Tongue (tissue), 1 donor: ENCODE measurements at regions not wholly inside any gene's neighbourhood (a gene's known extent, or its start where the extent isn't known, plus 50 kb on each side); places are given as distances from the start of the nearest gene placed in this dataset.

Experiments used
- DNase-seq: peaks from one replicate; pipeline ENCODE4 v3.0.0-alpha.2; 2015

DNA sequence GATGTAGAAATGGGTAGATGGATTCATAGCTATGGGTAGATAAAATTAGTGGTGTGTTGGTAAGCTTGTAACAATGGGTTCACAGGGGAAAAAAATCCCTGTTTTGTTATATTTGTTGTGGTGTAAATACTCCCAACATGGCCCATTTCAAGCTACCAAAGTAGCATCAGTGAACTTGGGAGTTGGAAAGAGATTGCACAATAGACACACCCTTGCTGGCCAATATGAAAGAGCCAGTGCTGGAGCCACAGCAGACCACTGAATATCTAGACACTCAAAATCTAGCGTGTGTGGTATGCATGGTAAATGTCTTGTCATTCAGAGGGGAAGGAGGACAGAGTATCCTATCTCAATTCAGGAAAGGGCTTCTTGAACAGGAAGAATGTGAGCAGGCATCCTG lies 565.1 kb upstream of the SALL1 start:
- no peak for DNase-seq

DNA sequence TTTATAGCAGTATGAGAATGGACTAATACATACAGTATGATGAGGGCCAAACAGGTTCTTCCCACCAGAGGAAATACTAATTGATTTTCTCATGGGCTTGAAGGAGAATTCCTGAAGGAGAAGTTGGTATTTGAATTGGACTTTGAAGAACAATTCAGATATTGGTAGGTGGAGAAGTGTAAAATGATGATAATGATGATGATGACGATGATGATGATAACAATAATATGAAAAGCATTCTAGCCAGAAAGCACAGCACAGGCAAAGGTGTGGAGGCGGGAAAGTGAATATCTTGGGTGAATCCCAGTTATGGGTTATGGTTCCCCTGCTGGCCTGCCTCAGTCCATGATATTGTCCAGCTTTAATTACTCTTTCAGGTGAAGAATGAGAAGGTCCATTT lies 562.4 kb upstream of the SALL1 start:
- DNase-seq, result no peak

DNA sequence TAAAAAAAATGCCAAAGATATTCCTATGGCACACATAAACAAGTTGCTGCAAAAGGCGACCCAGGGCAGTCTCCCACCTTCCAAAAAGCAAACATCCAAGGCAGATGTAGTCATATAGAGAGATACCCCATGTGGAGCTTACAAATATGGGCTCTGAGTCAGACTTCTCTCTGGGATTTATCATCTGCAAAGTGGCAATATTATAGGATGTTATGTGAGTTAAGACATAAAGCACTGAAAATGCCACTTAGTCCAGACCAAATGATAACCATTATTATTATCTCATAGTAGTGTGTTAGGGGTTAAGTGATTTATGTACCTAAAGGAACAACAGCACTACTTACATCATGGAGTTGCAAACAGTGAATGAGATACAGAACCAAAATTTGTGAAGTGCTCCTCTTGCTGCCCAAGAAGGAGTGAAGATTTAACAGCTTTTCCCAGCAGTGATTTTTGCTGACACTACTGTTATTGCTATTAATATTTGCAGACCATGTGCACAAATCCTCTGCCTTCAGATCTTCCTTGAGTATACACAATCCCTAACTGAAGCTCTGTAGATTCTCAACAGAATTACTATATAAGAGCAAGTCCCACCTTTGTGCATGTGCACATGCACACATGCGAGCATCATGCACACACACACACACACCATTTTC lies 560.0 kb upstream of the SALL1 start:
- DNase-seq, result no peak

DNA sequence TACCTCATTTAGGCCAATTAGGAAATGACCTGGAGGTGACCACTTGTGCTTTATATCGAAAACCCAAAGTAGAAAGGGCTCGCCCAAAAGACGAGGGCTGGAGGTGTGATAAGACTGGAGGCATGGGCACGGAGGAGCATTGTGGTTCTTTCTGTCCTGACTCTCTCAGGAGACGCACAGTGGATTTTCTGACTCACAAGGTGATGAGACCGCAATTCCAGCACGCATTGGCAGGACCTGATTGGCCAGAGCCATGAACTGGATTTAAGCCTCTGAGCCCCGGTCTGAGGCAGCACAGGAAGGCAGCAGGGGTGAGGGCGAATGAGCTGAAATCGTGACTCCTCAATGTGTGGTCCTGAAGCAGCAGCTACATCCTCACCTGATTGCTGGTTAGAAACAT lies 559.1 kb upstream of the SALL1 start:
- no peak for DNase-seq

DNA sequence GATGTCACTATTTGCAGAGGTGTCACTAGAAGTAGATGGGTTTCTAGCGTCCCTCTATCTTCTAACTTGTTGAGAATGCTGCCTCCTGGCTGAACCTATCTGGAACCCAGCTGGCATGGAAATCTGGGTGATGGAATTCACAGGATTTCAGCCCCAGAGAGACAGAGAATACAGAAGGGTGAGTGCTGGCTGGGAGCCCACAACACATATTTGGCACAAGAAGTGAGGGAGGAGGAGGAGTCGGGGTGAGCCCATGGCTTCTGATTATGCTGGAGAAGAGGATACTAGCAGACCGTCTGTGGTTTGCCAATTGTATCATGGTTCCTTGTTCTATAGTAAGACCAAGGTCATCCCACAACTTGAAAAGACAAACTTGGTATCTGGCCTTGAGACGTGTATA lies 557.8 kb upstream of the SALL1 start:
- DNase-seq, result no peak

DNA sequence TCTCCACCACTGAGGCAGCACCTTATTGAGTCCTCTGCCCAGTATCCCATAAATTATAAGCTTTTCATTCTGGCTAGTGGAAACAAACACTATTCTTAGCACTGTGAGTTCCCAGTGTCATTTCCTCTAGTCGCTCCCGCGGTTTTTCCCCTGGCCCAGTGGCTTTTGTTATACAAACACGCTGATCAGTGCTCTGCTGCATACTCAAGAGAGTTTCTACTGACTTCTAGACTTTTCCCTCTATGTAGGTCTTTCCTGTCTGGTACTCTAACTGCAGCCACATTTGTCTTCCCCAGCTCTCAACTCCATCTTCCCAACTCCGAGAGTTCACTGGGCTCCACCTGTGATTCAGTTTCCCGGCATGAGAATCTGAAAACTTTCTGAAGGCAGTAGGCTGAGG lies 556.6 kb upstream of the SALL1 start:
- DNase-seq, result no peak

DNA sequence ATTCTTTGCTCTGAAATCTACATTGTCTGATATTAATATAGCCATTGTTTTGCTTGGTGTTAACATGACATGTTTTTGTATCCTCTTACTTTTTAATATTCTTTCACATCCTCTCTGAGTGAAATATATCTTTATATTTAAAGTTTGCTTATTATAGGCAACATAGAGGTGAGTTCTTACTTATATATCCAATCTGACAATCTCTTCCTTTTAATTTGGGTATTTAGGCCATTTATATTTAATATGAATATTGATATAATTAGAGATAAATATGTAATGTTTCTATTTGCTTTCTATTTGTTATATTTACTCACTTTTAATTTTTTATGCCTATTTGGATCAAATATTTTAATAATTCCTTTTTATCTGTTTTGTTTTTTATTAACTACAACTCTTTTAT lies 554.1 kb upstream of the SALL1 start:
- no peak for DNase-seq

DNA sequence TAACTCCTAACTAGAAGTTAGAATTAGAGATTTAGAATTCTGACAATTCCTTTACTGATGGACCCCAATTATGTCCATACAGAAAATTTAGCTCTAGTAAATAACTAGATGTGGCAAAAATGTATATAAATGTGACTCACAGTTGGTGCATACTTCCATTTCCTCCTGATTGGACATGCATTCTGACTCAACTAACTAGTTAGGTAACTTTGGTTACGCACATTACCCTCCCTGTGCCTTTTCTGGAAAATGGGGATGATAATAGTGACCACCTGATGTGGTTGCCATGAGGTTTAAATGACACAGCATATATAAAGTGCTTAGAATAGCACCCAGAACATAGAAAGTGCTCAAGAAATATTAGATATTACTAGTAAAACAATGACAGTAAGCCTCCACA lies 550.0 kb upstream of the SALL1 start:
- no peak for DNase-seq

DNA sequence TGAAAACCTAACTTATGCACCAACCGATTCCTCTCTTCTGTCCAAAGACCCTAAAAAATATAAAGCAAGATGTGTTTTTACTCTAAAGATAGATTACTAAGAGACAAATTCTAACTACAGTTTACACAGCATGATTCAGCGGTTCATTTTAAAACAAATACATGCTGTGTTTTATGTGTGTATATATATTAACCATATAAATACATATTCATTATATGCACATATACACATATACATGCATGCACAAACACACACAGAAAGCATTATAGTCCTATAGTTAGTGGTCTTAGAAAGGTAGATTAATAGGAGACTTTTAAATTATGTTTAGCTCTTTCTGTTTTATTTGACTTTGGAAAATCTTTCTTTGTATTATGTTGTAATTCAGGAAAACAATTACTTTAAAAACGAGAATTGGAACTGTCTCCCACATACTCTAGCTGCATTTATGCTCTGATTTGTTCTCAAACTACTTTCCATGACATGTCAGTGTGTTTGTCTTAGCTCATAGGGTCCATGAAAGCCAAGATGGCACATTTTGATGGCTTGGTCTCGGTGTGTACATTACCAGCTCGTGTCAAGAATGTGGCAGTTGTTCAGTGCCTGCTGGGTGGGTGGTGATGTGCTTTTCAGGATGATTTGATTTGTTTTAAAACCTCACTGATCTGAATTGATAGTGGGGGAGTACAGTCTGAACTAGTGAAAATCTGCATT lies 548.8 kb upstream of the SALL1 start:
- no peak for DNase-seq

DNA sequence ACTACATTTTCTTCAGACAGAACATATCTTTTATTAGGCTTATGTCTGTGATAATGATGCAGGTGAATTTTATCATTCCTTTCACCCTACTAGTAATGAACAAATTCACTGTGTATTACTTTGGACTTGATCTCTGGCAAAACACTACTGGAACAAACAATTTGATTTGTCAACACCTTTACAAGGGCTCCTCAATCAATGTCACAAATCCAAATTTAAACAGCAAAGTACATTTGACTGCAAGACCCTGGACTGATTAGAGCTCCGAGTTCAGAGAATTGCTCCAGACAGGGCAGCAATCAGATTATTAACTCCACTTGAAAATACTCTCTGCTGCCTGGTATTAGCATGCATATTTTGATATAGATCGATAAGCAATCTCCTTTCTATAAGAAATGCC lies 547.6 kb upstream of the SALL1 start:
- no peak for DNase-seq

DNA sequence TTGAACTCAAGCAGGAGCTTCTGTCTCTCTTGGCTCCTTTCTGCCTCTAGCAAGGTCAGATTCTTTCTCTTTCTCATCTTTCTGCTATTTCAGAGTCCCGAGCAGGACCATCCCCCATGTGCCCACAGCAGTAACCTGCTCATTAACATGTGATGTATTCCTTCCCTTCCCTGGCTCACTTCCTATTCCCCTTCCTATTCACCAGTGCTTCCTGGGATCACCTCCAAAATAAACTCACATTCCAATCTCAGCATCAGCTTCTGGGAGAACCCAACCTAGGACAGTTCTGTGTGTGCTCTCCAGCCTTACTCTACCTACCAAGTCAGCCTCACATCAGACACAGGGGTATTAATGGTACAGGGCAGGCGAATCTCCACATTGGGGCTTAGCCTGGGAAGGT lies 546.4 kb upstream of the SALL1 start:
- DNase-seq, result no peak

DNA sequence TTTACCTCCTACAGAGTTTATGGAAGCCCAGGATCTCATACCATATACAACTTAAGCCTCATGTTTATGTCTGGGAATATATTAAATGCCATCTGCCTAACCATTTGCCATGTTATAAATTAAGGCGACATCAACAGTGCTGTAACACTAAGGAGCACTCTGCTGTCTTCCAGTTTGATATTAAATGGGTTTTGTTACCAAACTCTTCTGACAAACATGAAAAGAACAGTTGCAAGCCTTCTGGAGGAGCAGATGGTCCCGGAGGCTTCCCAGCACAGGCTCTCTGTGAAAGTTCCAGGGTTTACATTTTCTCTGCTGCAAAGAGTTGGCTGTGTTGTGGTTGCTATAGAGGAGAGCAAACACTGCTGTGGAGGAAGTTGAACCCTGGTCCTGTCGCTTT lies 545.3 kb upstream of the SALL1 start:
- peak; percentile 3 for DNase-seq

DNA sequence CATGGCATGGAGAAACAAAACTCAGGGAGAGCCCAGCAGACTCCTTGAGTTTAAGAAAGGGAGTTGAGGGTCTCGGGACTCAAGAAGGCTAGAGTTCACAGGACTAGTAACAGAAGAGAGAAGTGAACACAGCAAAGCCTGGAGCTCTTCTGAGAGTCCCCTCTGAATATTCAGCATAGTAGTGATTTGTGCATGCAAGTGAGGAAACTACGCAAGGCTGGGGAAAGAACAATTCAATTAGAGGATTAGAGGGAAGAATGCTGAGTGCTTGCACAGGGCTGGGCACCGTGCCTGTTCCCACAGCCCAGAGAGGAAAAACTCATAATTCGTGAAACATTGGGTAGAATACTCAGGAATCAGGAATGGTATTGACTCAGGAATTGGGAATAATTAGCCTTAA lies 540.0 kb upstream of the SALL1 start:
- no peak for DNase-seq

DNA sequence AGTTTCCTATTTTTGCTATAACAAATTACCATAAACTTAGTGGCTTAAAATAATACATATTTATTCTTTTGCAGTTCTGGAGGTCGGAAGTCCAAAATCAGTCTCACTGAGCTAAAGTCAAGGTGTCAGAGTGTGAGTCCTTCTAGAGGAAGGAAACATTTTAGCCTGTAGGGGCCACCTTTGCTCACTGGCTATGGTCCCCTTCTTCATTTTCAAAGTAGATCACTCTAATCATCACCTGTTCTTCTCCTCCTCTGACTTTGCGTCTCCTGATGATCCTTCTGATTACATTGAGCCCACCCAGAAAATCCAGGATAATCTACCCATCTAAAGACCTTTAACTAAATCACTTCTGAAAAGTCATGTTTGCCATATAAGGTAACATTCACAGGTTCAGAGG lies 534.4 kb upstream of the SALL1 start:
- DNase-seq, result no peak

DNA sequence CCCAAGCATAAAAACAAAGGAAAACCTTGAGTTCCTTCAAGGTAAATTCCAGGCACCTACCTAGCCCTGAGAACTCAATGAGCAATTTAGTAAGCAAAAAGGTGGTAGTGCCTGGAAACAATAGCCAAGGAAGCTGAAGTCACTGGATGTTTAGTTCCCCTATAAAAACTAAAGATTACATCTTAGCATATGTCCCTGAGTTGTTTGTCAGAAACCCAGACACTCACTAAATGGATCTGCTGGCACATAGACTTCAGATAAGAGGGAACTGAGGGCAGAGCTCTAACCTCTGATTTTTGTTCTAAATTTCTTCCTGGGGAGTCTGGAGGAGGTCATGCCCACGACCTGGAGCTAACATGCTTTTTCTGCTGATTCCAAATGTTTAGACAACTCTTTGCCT lies 532.8 kb upstream of the SALL1 start:
- no peak for DNase-seq

DNA sequence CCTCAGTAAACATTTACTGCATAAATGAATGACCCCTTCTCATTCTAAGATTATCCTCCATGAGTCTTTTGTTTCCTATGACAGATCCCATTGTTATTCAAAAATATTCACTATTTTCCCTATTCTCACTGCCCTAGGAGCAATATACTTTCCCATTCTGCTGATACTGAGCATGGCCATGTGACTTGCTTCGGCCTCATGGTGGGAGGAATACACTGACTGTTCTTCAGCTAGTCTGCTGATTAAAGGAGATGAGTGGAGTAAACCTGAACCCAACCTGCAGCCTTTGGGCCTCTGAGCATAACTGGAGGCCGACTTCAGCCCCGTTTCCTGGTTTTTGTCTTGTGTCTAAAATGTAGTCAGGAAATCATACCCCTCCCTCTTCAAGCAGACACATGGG lies 531.8 kb upstream of the SALL1 start:
- no peak for DNase-seq

DNA sequence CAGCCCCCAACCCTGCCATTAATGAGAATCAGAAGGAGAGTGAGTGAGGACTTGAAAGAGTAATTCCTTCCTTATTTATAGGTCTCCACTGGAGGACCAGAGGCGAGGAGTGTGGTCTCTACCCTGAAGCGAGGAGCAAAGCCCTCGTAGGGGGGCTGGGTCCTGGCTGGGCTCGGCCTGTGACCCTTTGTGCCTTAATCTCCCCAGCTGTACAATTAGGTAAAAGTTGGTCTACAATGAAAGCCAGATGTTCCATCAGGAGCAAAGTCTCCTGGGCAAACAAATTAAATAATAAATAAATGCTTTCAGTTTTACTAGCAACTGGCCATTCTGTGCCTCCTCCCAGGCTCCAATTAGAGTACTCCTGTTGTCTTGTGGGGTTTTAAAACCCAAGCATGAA lies 523.5 kb upstream of the SALL1 start:
- DNase-seq, result no peak

DNA sequence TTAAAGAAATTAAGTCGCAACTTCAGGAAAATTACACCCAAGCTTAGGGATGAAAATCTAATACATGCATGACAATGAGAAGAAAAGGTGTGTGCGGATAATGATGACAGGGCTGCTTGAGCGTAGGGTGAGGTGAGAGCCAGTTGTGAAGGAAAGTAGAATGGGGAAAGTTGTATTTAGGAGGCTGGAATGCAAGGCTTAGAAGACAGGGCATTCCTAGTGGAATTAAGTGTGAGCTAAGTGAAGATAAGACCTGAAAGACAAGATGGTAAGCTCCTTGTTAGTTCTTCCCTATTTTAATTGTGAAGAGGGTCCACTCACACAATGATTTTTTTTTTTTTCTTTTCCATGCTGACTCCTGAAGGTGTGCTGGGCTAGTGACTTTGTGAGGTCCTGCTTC lies 519.5 kb upstream of the SALL1 start:
- no peak for DNase-seq

DNA sequence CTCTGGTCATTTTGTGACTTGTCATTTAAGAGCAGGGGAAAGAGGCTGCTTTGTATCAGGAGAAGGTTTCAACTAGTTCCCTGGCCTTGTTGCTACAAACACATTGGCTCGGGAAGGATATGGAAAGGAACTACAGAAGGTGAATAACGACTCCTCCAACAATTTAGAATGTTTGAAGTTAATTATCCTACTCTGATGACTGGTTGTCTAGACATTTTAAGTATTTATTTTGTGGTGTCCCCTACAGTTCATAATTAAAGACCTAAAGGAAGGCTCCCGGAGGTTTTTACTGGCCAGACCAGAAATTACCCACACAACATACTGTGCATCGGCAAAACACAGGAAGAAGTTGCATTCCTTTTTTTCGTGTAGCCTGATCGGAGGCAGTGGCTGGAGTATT lies 515.8 kb upstream of the SALL1 start:
- DNase-seq, result no peak

DNA sequence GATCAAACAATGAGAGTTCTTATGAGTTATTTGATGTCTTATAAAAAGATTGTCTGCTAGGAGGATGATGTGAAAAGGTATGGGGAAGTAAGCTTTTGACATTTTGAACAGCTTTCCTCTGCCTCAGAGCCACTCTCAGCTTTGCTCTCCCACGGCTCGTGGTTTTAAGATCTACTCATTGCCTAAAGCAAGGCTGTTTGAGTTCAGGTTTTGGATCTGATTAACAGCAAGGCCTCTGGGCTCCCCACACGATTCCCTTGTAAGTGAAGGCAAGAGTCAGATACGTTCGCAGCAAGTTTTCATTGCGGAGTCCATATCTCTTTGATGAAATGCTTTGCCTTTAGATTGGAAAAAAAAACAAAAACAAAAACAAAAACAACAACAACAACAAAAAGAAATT lies 515.0 kb upstream of the SALL1 start:
- no peak for DNase-seq

DNA sequence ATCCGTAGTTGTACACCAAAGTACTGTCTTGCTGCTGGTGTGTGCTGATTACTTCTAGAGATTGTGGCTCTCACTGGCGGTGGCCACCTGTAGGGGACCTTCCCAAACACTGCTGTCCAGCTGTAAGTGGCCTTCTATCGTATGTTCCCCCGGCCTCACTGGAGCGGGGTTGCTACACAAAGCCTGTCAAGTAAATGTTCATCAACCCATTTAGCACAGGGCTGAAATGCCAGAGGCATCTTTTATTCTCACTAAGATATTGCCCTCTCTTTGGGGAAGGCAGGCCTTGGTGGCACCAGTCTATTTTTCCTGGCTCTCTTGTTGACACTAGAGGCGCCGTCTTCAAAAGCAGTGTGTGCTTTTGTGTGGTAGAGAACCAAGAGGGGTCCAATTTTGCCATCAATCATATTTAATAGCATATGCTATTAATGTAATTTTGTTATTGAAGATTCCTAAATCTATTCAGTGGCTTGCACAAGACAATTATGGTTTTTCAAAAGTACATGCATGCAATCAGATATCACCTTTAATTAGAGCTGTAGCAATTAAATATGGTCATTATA lies 514.4 kb upstream of the SALL1 start:
- DNase-seq, result no peak

DNA sequence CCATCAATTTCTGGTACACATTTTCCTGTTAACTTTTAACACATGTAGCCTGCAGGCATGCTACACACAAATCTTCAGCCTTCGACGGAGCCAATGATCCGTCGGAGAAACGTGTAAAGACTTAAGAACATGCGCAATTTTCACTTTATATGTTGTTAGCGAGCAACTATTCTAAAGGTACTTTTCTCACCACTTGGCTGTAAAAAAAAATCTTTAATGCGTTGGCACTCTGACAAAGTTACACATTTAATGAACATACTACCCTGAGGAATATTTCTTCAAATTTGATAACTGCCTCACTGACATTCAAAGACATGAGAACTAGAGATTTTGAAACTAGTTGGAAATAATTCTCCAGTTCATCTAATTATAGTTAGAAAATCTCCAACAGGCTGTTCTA lies 507.5 kb upstream of the SALL1 start:
- DNase-seq, result no peak

DNA sequence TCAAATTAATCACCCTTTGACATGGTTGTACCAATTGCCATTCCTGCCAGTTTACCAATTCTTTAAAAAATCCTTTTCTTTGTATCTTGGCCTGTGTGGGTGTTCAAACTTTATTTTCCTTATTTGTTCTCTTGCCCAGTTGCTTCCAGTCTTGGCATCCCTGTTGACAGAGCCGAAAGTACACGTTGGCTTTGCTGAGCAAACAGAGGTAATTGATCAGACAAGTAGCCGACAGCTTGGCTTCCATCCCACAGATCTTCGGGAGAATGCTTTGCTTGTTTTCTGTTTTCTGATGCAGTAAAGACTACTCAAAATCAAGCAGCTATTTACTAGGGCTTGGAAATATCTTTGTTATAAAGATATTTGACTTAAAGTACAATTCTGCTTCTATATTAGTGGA lies 506.8 kb upstream of the SALL1 start:
- DNase-seq, result peak; percentile 5

DNA sequence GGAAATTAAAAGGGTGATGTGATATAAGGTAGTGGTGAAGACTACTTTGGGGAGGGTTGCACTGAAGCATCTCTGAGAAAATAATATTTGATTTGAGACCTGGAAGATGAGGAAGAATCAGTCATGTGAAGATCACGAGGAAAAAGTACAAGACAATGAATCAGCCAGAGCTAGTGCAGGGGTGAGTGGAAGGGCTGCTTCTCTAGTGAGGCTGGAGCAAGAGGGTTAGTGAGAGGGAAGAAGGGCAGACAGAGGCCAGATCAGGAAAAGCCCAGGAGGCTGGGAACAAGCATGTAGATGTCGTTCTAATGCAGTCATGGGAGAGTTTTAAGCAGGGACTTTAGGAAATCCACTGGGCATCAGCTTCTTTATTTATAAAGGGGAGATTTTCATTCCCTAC lies 504.2 kb upstream of the SALL1 start:
- DNase-seq, result no peak
